Right lobe of liver (tissue), 4 donors: ENCODE measurements at regions not wholly inside any gene's neighbourhood (a gene's known extent, or its start where the extent isn't known, plus 50 kb on each side); places are given as distances from the start of the nearest gene placed in this dataset.

Experiments
- POLR2A ChIP-seq: fragments of 450-650 bp; IDR thresholded peaks from one replicate; pipeline ENCODE4 v1.6.1; 2017; ENCODE audit warnings: antibody characterized with exemption, mild to moderate bottlenecking
- TF ChIP-seq, protein P1 (sequence below), 4 donors: fragments of 200-600 bp in 3 of 4; fragments of 450-650 bp in 1 of 4; IDR thresholded peaks; one replicate each; pipeline versions ENCODE4 v1.5.1 to v1.8.0; 2016 to 2022; ENCODE audit warnings: antibody characterized with exemption in 4 of 4, mild to moderate bottlenecking in 2 of 4
- donor health status: DM: no; HTN: no; CAD: no.
- donor health status: DM: no; HTN: no; CAD: no.
- donor health status: DM: no; HTN: yes; CAD: no.

DNA sequence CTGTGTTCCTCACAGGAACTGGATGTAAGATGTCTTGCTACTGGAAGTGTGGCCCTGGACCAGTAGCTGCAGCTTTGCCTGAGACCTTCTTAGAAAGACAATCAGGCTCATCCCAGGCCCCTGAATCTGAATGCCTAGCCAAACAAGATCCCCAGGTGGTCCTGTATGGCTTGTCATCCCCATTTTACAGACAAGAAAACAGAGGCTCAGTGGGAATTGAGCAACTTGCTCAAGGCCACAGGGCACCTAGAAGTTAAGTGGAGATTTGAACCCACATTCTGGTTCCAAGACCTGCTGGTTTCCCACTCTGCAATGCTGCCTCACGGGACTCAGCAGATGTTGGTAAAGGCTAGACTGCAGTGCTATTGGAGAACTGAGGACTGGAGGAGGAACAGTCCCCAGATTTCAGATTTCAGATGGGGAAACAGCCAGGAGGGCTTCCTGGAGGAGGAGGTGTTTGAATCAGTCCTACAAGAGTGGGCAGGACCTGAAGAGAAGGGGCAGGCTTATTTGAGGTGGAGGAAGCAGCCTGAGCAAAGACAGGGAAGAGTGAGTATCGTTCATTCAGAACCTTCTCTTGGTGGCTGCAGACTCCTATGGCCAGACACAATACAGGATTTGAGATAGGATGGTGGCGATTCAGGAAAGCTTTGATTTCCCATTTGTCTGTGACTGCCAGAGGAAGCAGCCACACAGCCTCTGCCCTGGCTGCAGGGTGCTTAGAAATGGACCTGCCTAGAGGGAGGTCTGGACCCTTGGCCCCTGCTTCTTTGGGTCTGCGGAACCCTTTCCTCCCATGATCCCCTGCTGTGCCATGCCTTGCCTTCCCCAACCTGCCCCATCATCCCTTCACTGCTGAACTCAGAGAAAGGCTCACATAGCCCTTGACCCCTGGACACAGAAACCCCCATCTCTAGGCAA is 233.4 kb upstream of the NLRP1 start:
- TF ChIP-seq, protein P1, sequence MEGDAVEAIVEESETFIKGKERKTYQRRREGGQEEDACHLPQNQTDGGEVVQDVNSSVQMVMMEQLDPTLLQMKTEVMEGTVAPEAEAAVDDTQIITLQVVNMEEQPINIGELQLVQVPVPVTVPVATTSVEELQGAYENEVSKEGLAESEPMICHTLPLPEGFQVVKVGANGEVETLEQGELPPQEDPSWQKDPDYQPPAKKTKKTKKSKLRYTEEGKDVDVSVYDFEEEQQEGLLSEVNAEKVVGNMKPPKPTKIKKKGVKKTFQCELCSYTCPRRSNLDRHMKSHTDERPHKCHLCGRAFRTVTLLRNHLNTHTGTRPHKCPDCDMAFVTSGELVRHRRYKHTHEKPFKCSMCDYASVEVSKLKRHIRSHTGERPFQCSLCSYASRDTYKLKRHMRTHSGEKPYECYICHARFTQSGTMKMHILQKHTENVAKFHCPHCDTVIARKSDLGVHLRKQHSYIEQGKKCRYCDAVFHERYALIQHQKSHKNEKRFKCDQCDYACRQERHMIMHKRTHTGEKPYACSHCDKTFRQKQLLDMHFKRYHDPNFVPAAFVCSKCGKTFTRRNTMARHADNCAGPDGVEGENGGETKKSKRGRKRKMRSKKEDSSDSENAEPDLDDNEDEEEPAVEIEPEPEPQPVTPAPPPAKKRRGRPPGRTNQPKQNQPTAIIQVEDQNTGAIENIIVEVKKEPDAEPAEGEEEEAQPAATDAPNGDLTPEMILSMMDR (IDR thresholded peaks at IDR 0.05), result no peak
- no peak for TF ChIP-seq POLR2A
